Posterior vena cava (tissue), 2 donors: ENCODE measurements at regions not wholly inside any gene's neighbourhood (a gene's known extent, or its start where the extent isn't known, plus 50 kb on each side); places are given as distances from the start of the nearest gene placed in this dataset.

Experiments used
- DNase-seq: peaks from one replicate; pipeline ENCODE4 v3.0.0-alpha.2; 2020; ENCODE audit warnings: low spot score
- intact Hi-C, 2 donors: fragments of 100-400 bp; cut with DNase I; formaldehyde crosslinking; loops; one replicate each; pipeline versions ENCODE4 v1.14.1 to v1.14.2; 2022 to 2023
- donor health status: DM: yes; HTN: yes; CAD: no.
- donor health status: DM: yes; HTN: yes; CAD: no.

DNA sequence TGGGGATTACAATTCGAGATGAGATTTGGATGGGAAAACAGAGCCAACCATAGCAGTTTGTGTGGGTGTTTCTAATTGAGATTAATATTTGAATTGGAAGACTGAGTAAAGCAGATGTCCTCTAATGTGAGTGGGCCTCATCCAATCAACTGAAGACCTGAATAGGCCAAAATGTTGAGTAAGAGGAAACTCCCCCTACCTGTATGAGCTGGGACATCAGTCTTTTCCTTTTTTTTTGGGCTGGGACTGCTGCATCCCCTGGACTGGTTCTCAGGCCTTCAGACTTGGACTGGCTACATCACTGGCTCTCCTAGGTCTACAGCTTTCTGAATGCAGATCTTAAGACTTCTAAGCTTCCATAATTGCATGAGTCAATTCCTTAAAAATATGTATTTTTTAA is 144.1 kb downstream of the CD47 start:
- no peak for DNase-seq
- intact Hi-C loops: loop anchor here in 1 of 2 donors (10.0 kb wide), 1 partner anchor 128 kb away; no protein-coding TSS in a partner anchor

- no peak for DNase-seq
- intact Hi-C loops: loop anchor here in 1 of 2 donors (10.0 kb wide), 1 partner anchor 129 kb away; no protein-coding TSS in a partner anchor
Measured at GRCh38 chr3:107945417-107946094, 145.3 kb downstream of the CD47 start.

GRCh38 chr3:107943786-107944523 is 146.9 kb downstream of the CD47 start:
- intact Hi-C loops: loop anchor here in 1 of 2 donors (10.0 kb wide), 1 partner anchor 131 kb away; no protein-coding TSS in a partner anchor
- DNase-seq: no peak

DNA sequence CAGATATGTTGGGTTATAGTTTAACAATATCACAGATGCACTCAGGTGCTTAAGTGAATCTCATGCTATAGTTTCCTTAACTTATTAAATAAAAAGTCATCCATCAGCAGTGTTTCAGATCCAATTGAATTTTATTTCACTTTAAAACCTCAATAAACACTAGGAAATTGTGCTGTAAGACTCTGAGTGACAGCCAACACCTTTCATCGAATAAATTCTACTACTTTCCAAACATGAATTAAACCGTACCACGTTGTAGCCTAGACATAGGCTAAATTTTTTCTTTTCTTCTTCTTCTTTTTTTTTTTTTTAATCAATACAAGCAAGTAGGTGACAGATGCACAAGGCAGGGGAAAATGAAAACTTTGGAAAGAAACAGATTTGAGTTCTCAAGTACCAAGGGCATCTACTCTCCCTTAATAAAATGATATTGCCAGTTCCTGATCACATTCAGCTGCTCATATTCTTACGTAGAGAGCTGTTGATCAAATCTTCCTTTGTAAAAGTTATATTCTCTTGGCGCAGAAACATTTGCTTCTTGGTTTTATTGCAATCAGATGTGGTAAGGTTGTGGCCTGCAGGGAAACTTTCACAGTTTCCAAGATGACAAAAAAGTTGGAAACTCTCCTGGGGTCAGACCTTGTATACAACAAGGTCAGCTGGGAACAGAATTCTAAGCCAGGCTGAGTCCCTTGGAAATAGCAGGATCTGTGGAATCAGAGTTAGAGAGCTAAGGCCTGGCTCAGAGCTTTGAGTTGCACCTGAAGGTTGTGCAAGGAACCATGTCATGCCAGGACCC is 147.7 kb downstream of the CD47 start:
- no peak for DNase-seq
- intact Hi-C loops: loop anchor here in 1 of 2 donors (10.0 kb wide), 1 partner anchor 132 kb away; no protein-coding TSS in a partner anchor

GRCh38 chr3:107942244-107942643 is 148.6 kb downstream of the CD47 start:
- intact Hi-C loops: loop anchor here in 1 of 2 donors (10.0 kb wide), 1 partner anchor 133 kb away; no protein-coding TSS in a partner anchor
- no peak for DNase-seq

DNA sequence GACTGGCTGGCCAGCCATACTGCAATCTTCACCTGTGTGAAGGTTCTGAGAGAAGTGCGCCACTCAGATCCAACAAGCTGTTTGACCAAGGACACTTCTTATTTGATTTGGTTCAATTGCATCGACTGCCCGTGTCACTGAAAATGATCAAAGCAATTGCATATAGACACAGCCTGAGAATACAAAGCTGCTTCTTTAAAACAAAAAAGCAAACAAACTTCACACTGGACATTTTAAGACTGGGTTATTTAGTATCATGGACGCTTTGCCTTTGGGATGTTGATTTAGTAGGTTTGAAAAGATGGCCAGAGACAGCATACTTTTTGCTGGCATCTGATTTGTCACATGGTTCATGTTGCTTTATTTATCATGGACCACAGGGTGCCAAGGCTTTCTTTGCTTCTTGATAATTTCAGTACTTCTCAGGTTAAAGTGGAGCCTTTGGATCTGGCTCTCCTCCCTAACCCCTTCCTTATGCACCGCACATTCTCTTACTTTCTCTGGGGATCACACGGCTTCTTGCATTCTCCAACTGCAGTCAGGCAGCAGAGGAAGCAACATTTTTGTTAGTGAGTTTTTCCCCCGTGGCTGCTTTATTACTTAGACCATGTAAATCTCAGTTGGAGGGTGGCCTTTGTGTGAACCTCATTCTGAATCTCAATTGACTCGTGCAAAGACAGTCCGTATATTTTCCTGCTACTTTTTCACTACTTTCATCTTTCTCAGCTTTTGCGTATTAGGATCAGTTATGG is 151.0 kb downstream of the CD47 start:
- no peak for DNase-seq
- intact Hi-C loops: loop anchor here (10.0 kb wide), 2 partner anchors 135 to 535 kb away; no protein-coding TSS in a partner anchor

DNA sequence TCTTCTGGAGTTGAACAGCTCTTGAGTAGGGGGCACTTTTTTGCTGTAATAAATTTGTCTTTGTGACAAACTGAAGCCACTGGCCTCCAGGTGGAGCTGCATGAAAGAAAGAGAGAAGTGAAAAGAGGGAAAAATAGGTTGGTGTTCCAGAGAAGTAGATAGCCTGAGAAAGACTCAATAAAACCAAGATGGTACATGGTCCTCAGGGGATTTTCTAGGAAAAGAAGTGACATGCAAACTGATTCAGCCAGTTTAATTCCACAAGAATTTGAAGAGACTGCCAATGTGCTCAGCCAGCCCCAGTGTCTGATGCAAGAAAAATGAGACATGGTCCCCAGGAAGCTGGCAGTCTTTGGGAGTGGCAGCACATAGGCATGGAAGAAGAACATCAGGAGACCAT is 152.7 kb downstream of the CD47 start:
- no peak for DNase-seq
- intact Hi-C loops: loop anchor here in 1 of 2 donors (10.0 kb wide), 1 partner anchor 537 kb away; no protein-coding TSS in a partner anchor

DNA sequence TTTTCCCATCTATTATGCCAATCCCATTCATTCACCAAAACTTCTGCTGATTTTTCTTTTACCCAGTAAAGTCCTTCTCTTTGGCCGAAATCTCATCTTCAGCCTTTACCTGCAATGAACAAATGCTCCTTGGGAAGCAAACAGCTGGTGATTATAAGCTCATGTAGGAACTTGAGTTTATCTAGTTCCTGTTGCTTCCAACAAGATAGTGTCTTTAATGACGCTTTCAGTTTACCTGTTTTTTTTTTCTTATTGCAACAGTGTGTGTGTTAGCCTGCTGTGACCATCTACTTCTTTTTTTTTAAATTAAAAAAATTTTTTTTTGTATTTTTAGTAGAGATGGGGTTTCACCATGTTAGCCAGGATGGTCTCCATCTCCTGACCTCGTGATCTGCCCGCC is 156.0 kb downstream of the CD47 start:
- no peak for DNase-seq
- intact Hi-C loops: loop anchor here in 1 of 2 donors (10.0 kb wide), 1 partner anchor 540 kb away; no protein-coding TSS in a partner anchor

DNA sequence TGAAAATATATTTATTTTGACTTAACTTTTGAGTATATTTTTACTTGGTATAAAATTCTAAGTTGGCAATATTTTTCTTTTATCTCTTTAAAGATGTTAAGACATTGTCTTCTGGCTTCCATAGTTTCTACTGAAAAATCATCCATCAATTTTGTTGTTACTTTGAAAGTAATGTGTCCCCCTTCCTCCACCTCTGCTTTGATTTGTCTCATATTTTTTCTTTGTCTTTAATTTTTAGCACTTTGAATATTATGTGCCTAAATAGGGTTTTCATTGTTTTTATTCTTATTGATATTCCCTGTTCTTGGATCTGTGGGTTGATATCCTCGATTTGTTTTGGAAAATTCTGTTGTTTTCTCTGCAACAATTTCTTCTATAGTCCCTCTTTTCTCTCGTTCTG is 157.4 kb downstream of the CD47 start:
- intact Hi-C loops: loop anchor here in 1 of 2 donors (10.0 kb wide), 1 partner anchor 541 kb away; no protein-coding TSS in a partner anchor
- no peak for DNase-seq

GRCh38 chr3:107931326-107931725 is 159.5 kb downstream of the CD47 start:
- intact Hi-C loops: loop anchor here in 1 of 2 donors (10.0 kb wide), 1 partner anchor 543 kb away; no protein-coding TSS in a partner anchor
- DNase-seq: no peak

GRCh38 chr3:107929088-107929487 is 161.7 kb downstream of the CD47 start:
- intact Hi-C loops: no loop called here
- DNase-seq: no peak

DNA sequence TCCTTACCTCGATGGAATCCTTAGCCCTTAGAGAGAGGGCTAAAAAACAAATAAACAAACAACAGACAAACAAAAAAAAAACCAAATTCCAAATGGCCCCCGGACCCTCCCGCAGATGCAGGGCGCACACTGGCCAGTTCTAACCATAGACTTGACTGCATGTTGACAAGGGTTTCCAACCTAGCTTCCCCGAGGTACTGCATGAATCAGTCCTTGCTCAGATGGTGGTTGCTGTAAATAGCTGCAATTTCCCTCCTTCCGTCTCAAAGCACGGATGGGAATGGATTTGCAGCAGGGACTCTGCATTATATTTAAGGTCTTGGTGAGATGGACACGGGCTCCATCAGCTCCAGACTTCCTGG is 162.8 kb downstream of the CD47 start:
- DNase-seq: no peak
- intact Hi-C loops: no loop called here

- intact Hi-C loops: no loop called here
- DNase-seq: peak; percentile 89
Measured at GRCh38 chr3:107927361-107928083, 163.3 kb downstream of the CD47 start.

GRCh38 chr3:107925851-107926250 is 165.0 kb downstream of the CD47 start:
- DNase-seq: no peak
- intact Hi-C loops: no loop called here

DNA sequence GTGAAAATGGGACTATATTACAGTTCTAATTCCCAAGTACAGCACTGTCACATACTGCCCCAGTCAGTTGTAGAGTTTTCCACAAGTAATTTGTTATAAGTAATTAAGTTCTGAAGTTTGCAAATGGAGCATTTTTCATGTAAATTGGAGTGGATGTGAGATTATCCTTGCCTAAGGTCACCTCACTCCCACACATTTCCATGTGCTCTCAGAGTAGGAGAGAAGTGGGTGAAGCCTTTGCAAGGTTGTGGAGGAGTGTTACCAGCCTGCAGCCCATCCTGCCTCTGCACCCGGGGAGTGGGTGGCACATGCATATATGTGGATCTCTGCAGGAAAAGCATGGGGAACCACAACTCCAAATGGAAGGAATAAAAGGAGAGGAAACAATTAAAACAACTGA is 169.8 kb downstream of the CD47 start:
- intact Hi-C loops: no loop called here
- no peak for DNase-seq

- intact Hi-C loops: no loop called here
Measured at GRCh38 chr3:107920538-107920937, 170.3 kb downstream of the CD47 start.

GRCh38 chr3:107919239-107919638 is 171.6 kb downstream of the CD47 start:
- DNase-seq: no peak

More at GRCh38 chr3:107920538-107920937, 170.3 kb downstream of the CD47 start:
- no peak for DNase-seq

DNA sequence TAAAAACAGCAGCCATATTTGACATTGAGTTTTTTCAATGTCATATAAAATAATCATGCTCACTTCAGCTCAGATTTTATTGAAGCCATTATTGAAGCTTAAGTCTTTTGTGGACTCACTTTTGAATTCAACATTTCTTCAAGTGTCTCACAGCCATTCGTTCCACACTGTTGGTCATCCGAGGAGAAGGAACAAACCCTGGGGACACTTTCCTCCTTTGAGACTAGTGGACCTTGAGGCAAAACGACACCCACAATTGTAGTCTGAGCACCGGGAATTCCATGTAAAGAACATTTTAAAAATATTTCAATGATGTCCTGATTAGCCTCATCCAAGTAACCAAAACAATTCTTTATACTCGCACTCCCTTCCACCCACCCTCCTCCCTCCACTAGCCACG is 174.7 kb downstream of the CD47 start:
- intact Hi-C loops: no loop called here
- DNase-seq: no peak

More at GRCh38 chr3:107919239-107919638, 171.6 kb downstream of the CD47 start:
- intact Hi-C loops: no loop called here
